Activated T-cell treated with anti-CD3 and anti-CD28 coated beads, Interleukin-2, amount 50 U/mL, for 72 hours (primary cell): ENCODE measurements at regions not wholly inside any gene's neighbourhood (a gene's known extent, or its start where the extent isn't known, plus 50 kb on each side); places are given as distances from the start of the nearest gene placed in this dataset.

Experiments used
- ATAC-seq, 2 donors: fragments of 150-1000 bp; cut with Tn5 transposase; replicated peaks in 1 of 2; 2 replicates each; pipeline ENCODE4 v1.10.0; 2021; ENCODE audit warnings: moderate library complexity in 2 of 2, mild to moderate bottlenecking in 1 of 2
- DNase-seq, 2 donors: peaks; one replicate each; pipeline ENCODE4 v3.0.0; 2021 to 2022; ENCODE audit warnings: mixed read lengths in 1 of 2
- H3K27ac Mint-ChIP-seq: one replicate; pipeline ENCODE4 v1.8.0; 2022; ENCODE audit warnings: mild to moderate bottlenecking, moderate library complexity, mixed read lengths
- H3K27me3 Mint-ChIP-seq: one replicate; pipeline ENCODE4 v1.8.0; 2022; ENCODE audit warnings: low read depth, mixed read lengths
- H3K36me3 Mint-ChIP-seq, 2 donors: one replicate each; pipeline ENCODE4 v1.8.0; 2022; ENCODE audit warnings: mixed read lengths in 2 of 2, mild to moderate bottlenecking in 1 of 2; ENCODE audit not compliant: insufficient read depth in 2 of 2
- H3K4me1 Mint-ChIP-seq: one replicate; pipeline ENCODE4 v1.8.0; 2022; ENCODE audit warnings: low read depth, mixed read lengths
- H3K4me3 Mint-ChIP-seq, 2 donors: one replicate each; pipeline ENCODE4 v1.8.0; 2022; ENCODE audit warnings: mild to moderate bottlenecking in 2 of 2, mixed read lengths in 2 of 2, moderate library complexity in 2 of 2
- H3K9me3 Mint-ChIP-seq, 2 donors: one replicate each; pipeline ENCODE4 v1.8.0; 2022; ENCODE audit warnings: mixed read lengths in 2 of 2

DNA sequence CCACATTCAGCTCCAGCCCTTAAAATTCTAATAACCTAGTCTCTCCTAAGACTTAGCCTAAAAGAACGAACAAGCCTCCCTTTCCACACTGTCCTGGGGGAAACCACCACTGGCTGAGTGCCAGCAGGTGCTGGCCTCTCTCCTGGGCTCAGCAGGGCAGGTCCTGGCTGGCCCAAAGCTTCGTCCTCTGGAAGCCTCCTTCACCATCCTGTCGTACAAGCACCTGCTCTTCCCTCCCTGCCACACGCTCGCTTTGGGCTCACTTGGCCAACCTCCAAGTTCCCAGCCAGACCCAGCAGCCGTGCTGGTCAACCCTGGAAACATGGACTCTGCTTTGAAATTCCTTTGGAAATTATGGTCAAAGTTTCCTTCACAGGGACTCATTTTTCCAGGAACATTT, 58.2 kb upstream of the SLC25A33 start:
- no peak overlapping the region for H3K27ac Mint-ChIP-seq
- H3K9me3 Mint-ChIP-seq: no peaks in the 10 kb centered on the region
- H3K4me1 Mint-ChIP-seq: no peaks in the 10 kb centered on the region
- H3K4me3 Mint-ChIP-seq: no peak overlapping the region
- H3K27me3 Mint-ChIP-seq: peaks cover 11% of the 10 kb centered on the region
- no peak for DNase-seq
- no peaks in the 10 kb centered on the region for H3K36me3 Mint-ChIP-seq
- no peak for ATAC-seq

- Mint-ChIP-seq H3K27ac (no peak overlapping the region), H3K36me3 (no peaks in the 10 kb centered on the region), H3K27me3 (peaks cover 11% of the 10 kb centered on the region), H3K4me1 (no peaks in the 10 kb centered on the region), H3K4me3 (no peak overlapping the region), H3K9me3 (no peaks in the 10 kb centered on the region)
- ATAC-seq (no peak), DNase-seq (no peak)
Measured at GRCh38 chr1:9482403-9482802, 56.9 kb upstream of the SLC25A33 start.

GRCh38 chr1:9482816-9483572, 56.3 kb upstream of the SLC25A33 start:
- no peak for ATAC-seq
- H3K4me3 Mint-ChIP-seq: no peak overlapping the region
- no peak overlapping the region for H3K27ac Mint-ChIP-seq
- no peaks in the 10 kb centered on the region for H3K4me1 Mint-ChIP-seq
- H3K27me3 Mint-ChIP-seq: peaks cover 11% of the 10 kb centered on the region
- no peaks in the 10 kb centered on the region for H3K36me3 Mint-ChIP-seq
- no peaks in the 10 kb centered on the region for H3K9me3 Mint-ChIP-seq
- no peak for DNase-seq

DNA sequence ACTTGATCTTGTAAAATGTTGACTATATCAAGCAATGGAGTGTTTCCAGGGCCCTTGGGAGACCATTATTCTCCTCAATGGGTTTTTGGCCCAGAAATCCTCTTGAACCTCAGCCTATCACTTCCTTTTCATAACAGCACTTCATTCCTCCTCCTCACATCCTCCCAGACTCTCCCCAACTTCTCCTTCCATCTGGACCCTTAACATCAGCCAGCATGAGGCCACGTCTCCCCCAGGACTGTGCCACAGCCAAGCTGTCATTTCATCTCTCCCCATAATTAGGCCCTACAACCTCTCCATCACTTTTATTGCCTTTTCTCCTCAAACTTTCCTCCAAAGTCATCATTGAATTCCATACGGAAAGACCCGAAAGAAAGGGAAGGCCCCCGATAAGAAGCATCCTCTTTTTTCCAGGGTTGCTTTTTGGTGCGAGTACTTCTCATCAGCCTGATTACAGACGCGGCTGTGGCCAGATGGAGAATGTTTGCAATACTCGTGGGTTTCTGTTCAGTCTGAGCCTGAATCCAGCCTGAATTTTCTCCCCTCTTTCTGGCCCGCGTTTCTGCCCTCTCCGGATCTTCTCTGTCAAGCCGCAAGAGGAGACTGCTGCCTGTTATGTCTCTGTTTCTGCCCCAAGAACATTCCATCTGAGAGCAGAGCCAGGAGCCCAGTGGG, 52.7 kb upstream of the SLC25A33 start:
- Mint-ChIP-seq H3K27me3 (peaks cover 11% of the 10 kb centered on the region), H3K9me3 (no peaks in the 10 kb centered on the region), H3K36me3 (no peaks in the 10 kb centered on the region), H3K4me1 (no peaks in the 10 kb centered on the region), H3K4me3 (no peak overlapping the region), H3K27ac (no peak overlapping the region)
- no peak for DNase-seq
- ATAC-seq: no peak
